K562 (cell line): ENCODE measurements at regions not wholly inside any gene's neighbourhood (a gene's known extent, or its start where the extent isn't known, plus 50 kb on each side); places are given as distances from the start of the nearest gene placed in this dataset.

Source experiments
- BCOR ChIP-seq: fragments of 450-650 bp; IDR thresholded peaks from 2 replicates; pipeline ENCODE4 v1.6.1; 2016
- BRCA1 ChIP-seq, 2 experiments: fragments of 450-650 bp in 1 of 2; sonication (generic) in 1 of 2; formaldehyde crosslinking in 1 of 2; IDR thresholded peaks; 2 replicates each; pipeline versions ENCODE4 v1.5.0 to v1.6.1; 2017 to 2020; ENCODE audit warnings: mild to moderate bottlenecking in 1 of 2, missing genetic modification reagents in 1 of 2
- EP300 ChIP-seq: IDR thresholded peaks from 2 replicates; pipeline ENCODE4 v1.6.1; 2012; ENCODE audit warnings: low read length, improper control_type of control experiment
- KAT7 ChIP-seq: sonication (generic); formaldehyde crosslinking; IDR thresholded peaks from 2 replicates; pipeline ENCODE4 v1.8.0; 2022; ENCODE audit warnings: missing genetic modification reagents, mild to moderate bottlenecking, borderline replicate concordance
- KDM4B ChIP-seq, 2 experiments: fragments of 450-650 bp in 1 of 2; sonication (generic) in 1 of 2; IDR thresholded peaks; 2 replicates each; pipeline ENCODE4 v1.6.1; 2016 to 2017; ENCODE audit warnings: borderline replicate concordance in 2 of 2, antibody characterized with exemption in 1 of 2, low read depth in 1 of 2, mild to moderate bottlenecking in 1 of 2
- KDM5B ChIP-seq: fragments of 200-600 bp; sonication (generic); IDR thresholded peaks from 2 replicates; pipeline ENCODE4 v1.6.1; 2012; ENCODE audit warnings: low read depth, mild to moderate bottlenecking, moderate library complexity, low read length, control low read depth, inconsistent platforms; ENCODE audit not compliant: insufficient replicate concordance
- NR4A1 ChIP-seq, 2 experiments: fragments of 250-450 bp in 1 of 2; fragments of 450-650 bp in 1 of 2; sonication (Bioruptor Pico) in 1 of 2; IDR thresholded peaks; 2 replicates each; pipeline versions ENCODE4 v1.4.0 to v1.6.1; 2016 to 2020; ENCODE audit warnings: mild to moderate bottlenecking in 2 of 2, missing compliant biosample characterization in 1 of 2, missing genetic modification characterization in 1 of 2, moderate library complexity in 1 of 2
- POLR2AphosphoS5 ChIP-seq: IDR thresholded peaks from 2 replicates; pipeline ENCODE4 v1.6.1; 2011; ENCODE audit warnings: mild to moderate bottlenecking, low read depth, low read length, moderate library complexity; ENCODE audit not compliant: control insufficient read depth, insufficient read depth
- ZNF592 ChIP-seq: fragments of 450-650 bp; IDR thresholded peaks from 2 replicates; pipeline ENCODE4 v1.6.1; 2017; ENCODE audit warnings: antibody characterized with exemption, mild to moderate bottlenecking
- ZNF668 ChIP-seq: fragments of 250-450 bp; sonication (Bioruptor Pico); IDR thresholded peaks from 2 replicates; pipeline ENCODE4 v1.8.0; 2022; ENCODE audit warnings: mild to moderate bottlenecking, inconsistent platforms
- TF ChIP-seq, protein P1 (sequence below): fragments of 250-450 bp; sonication (Bioruptor Pico); IDR thresholded peaks from 2 replicates; pipeline ENCODE4 v1.5.1; 2021; ENCODE audit warnings: mild to moderate bottlenecking
- TF ChIP-seq, protein P2 (sequence below): fragments of 450-650 bp; formaldehyde crosslinking; IDR thresholded peaks from 2 replicates; pipeline ENCODE4 v1.4.0; 2020; ENCODE audit warnings: mild to moderate bottlenecking, moderate library complexity
- TF ChIP-seq, protein P3 (sequence below), 3 experiments: IDR thresholded peaks in 2 of 3; conservative IDR thresholded peaks in 1 of 3; 2 replicates each; pipeline ENCODE4 v1.5.1; 2011 to 2012; ENCODE audit warnings: low read length in 3 of 3, mild to moderate bottlenecking in 3 of 3, control low read depth in 2 of 3, improper control_type of control experiment in 1 of 3, inconsistent platforms in 1 of 3, low read depth in 1 of 3, mixed read lengths in 1 of 3, moderate library complexity in 1 of 3; ENCODE audit not compliant: insufficient read depth in 2 of 3

GRCh38 chr1:10943991-10944730 lies 68.3 kb upstream of the TARDBP start:
- TF ChIP-seq KAT7 (no peak), POLR2AphosphoS5 (no peak), KDM4B (IDR thresholded peaks at IDR 0.05; ENCODE audit: borderline replicate concordance in 2 of 2, low read depth in 1 of 2) (no peak), NR4A1 (CRISPR knock-in tag; IDR thresholded peaks at IDR 0.05) (no peak), NR4A1 (tag; IDR thresholded peaks at IDR 0.05) (no peak), KDM5B (no peak), BRCA1 (IDR thresholded peaks at IDR 0.05) (no peak), BRCA1 (CRISPR knock-in tag; IDR thresholded peaks at IDR 0.05) (no peak), BCOR (no peak), ZNF592 (no peak), ZNF668 (CRISPR knock-in tag) (no peak), EP300 (no peak)
- TF ChIP-seq, protein P1, sequence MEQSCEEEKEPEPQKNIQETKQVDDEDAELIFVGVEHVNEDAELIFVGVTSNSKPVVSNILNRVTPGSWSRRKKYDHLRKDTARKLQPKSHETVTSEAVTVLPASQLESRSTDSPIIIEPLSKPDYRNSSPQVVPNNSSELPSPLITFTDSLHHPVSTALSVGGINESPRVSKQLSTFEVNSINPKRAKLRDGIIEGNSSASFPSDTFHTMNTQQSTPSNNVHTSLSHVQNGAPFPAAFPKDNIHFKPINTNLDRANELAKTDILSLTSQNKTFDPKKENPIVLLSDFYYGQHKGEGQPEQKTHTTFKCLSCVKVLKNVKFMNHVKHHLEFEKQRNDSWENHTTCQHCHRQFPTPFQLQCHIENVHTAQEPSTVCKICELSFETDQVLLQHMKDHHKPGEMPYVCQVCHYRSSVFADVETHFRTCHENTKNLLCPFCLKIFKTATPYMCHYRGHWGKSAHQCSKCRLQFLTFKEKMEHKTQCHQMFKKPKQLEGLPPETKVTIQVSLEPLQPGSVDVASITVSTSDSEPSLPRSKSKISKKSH (CRISPR knock-in tag) = no peak
- TF ChIP-seq, protein P2, sequence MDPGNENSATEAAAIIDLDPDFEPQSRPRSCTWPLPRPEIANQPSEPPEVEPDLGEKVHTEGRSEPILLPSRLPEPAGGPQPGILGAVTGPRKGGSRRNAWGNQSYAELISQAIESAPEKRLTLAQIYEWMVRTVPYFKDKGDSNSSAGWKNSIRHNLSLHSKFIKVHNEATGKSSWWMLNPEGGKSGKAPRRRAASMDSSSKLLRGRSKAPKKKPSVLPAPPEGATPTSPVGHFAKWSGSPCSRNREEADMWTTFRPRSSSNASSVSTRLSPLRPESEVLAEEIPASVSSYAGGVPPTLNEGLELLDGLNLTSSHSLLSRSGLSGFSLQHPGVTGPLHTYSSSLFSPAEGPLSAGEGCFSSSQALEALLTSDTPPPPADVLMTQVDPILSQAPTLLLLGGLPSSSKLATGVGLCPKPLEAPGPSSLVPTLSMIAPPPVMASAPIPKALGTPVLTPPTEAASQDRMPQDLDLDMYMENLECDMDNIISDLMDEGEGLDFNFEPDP (CRISPR knock-in tag) = no peak
- TF ChIP-seq, protein P3, sequence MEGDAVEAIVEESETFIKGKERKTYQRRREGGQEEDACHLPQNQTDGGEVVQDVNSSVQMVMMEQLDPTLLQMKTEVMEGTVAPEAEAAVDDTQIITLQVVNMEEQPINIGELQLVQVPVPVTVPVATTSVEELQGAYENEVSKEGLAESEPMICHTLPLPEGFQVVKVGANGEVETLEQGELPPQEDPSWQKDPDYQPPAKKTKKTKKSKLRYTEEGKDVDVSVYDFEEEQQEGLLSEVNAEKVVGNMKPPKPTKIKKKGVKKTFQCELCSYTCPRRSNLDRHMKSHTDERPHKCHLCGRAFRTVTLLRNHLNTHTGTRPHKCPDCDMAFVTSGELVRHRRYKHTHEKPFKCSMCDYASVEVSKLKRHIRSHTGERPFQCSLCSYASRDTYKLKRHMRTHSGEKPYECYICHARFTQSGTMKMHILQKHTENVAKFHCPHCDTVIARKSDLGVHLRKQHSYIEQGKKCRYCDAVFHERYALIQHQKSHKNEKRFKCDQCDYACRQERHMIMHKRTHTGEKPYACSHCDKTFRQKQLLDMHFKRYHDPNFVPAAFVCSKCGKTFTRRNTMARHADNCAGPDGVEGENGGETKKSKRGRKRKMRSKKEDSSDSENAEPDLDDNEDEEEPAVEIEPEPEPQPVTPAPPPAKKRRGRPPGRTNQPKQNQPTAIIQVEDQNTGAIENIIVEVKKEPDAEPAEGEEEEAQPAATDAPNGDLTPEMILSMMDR (IDR thresholded peaks at IDR 0.05 in 2 of 3, conservative IDR thresholded peaks at IDR 0.05 in 1 of 3; ENCODE audit: insufficient read depth in 2 of 3, low read depth in 1 of 3, low read length in 3 of 3) = no peak
